ENCODE measurements at regions not wholly inside any gene's neighbourhood (a gene's known extent, or its start where the extent isn't known, plus 50 kb on each side); places are given as distances from the start of the nearest gene placed in this dataset.

DNA sequence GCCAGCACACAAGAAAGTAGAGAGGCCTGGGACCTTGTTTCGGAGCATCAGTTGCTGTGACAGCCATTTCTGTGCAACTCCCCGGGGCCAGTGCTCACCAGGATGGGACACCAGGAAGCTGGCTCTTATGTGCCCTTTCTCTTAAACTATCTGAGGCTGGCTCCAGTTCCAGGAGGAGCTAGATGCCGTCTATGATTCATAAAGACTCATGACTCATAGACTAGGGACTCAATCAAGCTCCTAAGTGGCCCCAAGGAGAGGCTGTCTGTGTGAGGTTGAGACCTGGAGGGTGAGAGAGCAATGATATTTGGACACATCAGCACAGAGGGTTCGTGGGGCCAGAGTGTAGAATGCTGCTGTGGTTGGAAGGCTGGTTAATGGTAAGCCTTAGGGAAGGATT lies 580.1 kb downstream of the CCSER2 start:
- Histone ChIP-seq H3K4me1 (ENCODE audit: control insufficient read depth, insufficient read depth, low read length) (no peaks in the 10 kb centered on the region), H3K27me3 (ENCODE audit: control insufficient read depth, insufficient read depth, low read length) (no peaks in the 10 kb centered on the region), H3K4me3 (ENCODE audit: low read length) (no peak overlapping the region), H3K36me3 (ENCODE audit: control insufficient read depth, insufficient read depth, low read length) (no peaks in the 10 kb centered on the region), H3K9me3 (ENCODE audit: control insufficient read depth, low read depth, low read length) (no peaks in the 10 kb centered on the region), H3K27ac (ENCODE audit: low read length) (no peak overlapping the region)
- no CpG with 5 or more reads among the region's 4 CpGs for WGBS (ENCODE audit: insufficient coverage, low lambda C conversion rate)
- DNase-seq = no peak

GRCh38 chr10:84921701-84922100 lies 593.3 kb downstream of the CCSER2 start:
- DNase-seq = no peak
- no peaks in the 10 kb centered on the region for H3K9me3 ChIP-seq (ENCODE audit: control insufficient read depth, low read depth, low read length)
- H3K4me3 ChIP-seq (ENCODE audit: low read length) = no peak overlapping the region
- H3K36me3 ChIP-seq (ENCODE audit: control insufficient read depth, insufficient read depth, low read length) = no peaks in the 10 kb centered on the region
- H3K27ac ChIP-seq (ENCODE audit: low read length) = no peak overlapping the region
- no CpG with 5 or more reads among the region's 1 CpG for WGBS (ENCODE audit: insufficient coverage, low lambda C conversion rate)
- no peaks in the 10 kb centered on the region for H3K4me1 ChIP-seq (ENCODE audit: control insufficient read depth, insufficient read depth, low read length)
- H3K27me3 ChIP-seq (ENCODE audit: control insufficient read depth, insufficient read depth, low read length) = no peaks in the 10 kb centered on the region

GRCh38 chr10:84924131-84924530 lies 595.7 kb downstream of the CCSER2 start:
- no peak for DNase-seq
- Histone ChIP-seq H3K9me3 (ENCODE audit: control insufficient read depth, low read depth, low read length) (no peaks in the 10 kb centered on the region), H3K4me1 (ENCODE audit: control insufficient read depth, insufficient read depth, low read length) (no peaks in the 10 kb centered on the region), H3K36me3 (ENCODE audit: control insufficient read depth, insufficient read depth, low read length) (no peaks in the 10 kb centered on the region), H3K27ac (ENCODE audit: low read length) (no peak overlapping the region), H3K27me3 (ENCODE audit: control insufficient read depth, insufficient read depth, low read length) (no peaks in the 10 kb centered on the region), H3K4me3 (ENCODE audit: low read length) (no peak overlapping the region)
- 95% methylated on average over 2 of the region's 2 CpGs for WGBS (ENCODE audit: insufficient coverage, low lambda C conversion rate)

DNA sequence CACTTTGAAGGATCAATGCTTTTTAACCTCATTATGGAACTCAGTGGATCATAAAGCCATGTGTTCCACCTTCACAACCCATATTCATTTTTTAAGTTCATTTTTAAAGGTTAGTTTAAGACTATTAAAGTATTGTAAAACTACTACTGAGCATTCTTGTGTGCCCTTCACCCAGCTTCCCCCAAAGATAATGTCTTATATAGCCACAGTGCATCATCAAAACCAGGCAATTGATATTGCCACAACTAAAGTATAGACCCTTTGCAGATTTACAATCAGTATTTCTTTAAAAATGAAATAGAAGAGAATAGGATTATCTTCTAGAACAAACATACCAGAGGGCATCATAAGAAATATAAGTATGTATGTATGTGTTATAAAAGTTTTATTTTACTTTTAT lies 597.1 kb downstream of the CCSER2 start:
- DNase-seq = no peak
- no peaks in the 10 kb centered on the region for H3K9me3 ChIP-seq (ENCODE audit: control insufficient read depth, low read depth, low read length)
- H3K27ac ChIP-seq (ENCODE audit: low read length) = no peak overlapping the region
- no peaks in the 10 kb centered on the region for H3K27me3 ChIP-seq (ENCODE audit: control insufficient read depth, insufficient read depth, low read length)
- no peaks in the 10 kb centered on the region for H3K36me3 ChIP-seq (ENCODE audit: control insufficient read depth, insufficient read depth, low read length)
- H3K4me1 ChIP-seq (ENCODE audit: control insufficient read depth, insufficient read depth, low read length) = no peaks in the 10 kb centered on the region
- no peak overlapping the region for H3K4me3 ChIP-seq (ENCODE audit: low read length)

- Histone ChIP-seq H3K4me3 (ENCODE audit: low read length) (no peak overlapping the region), H3K4me1 (ENCODE audit: control insufficient read depth, insufficient read depth, low read length) (no peaks in the 10 kb centered on the region), H3K9me3 (ENCODE audit: control insufficient read depth, low read depth, low read length) (no peaks in the 10 kb centered on the region), H3K27ac (ENCODE audit: low read length) (no peak overlapping the region), H3K27me3 (ENCODE audit: control insufficient read depth, insufficient read depth, low read length) (no peaks in the 10 kb centered on the region), H3K36me3 (ENCODE audit: control insufficient read depth, insufficient read depth, low read length) (no peaks in the 10 kb centered on the region)
- no peak for DNase-seq
- no CpG with 5 or more reads among the region's 7 CpGs for WGBS (ENCODE audit: insufficient coverage, low lambda C conversion rate)
Observed at GRCh38 chr10:84933402-84933801, 605.0 kb downstream of the CCSER2 start.

DNA sequence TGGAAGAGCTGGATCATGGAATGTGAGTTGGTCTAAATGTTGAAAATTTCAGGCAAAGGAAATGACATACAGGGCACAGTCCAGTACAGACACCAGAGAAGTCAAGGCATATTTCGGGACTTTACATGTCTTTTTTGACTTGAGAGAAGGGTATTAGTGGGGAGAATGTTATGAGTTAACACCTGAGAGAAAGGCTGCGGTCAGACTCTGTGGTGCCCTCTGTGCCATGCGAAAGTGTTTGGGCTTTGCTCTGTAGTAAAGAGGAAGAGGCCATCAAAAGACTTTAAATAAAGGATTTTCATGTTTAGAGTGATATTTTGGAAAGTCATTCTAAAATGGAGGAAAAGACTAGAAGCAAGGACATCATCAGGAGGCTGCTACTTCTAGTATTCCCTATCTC lies 607.4 kb downstream of the CCSER2 start:
- H3K4me3 ChIP-seq (ENCODE audit: low read length) = no peak overlapping the region
- H3K27me3 ChIP-seq (ENCODE audit: control insufficient read depth, insufficient read depth, low read length) = no peaks in the 10 kb centered on the region
- H3K4me1 ChIP-seq (ENCODE audit: control insufficient read depth, insufficient read depth, low read length) = no peaks in the 10 kb centered on the region
- WGBS (ENCODE audit: insufficient coverage, low lambda C conversion rate) = 80% methylated on average over 1 of the region's 3 CpGs
- DNase-seq = no peak
- H3K27ac ChIP-seq (ENCODE audit: low read length) = no peak overlapping the region
- H3K9me3 ChIP-seq (ENCODE audit: control insufficient read depth, low read depth, low read length) = no peaks in the 10 kb centered on the region
- H3K36me3 ChIP-seq (ENCODE audit: control insufficient read depth, insufficient read depth, low read length) = no peaks in the 10 kb centered on the region

DNA sequence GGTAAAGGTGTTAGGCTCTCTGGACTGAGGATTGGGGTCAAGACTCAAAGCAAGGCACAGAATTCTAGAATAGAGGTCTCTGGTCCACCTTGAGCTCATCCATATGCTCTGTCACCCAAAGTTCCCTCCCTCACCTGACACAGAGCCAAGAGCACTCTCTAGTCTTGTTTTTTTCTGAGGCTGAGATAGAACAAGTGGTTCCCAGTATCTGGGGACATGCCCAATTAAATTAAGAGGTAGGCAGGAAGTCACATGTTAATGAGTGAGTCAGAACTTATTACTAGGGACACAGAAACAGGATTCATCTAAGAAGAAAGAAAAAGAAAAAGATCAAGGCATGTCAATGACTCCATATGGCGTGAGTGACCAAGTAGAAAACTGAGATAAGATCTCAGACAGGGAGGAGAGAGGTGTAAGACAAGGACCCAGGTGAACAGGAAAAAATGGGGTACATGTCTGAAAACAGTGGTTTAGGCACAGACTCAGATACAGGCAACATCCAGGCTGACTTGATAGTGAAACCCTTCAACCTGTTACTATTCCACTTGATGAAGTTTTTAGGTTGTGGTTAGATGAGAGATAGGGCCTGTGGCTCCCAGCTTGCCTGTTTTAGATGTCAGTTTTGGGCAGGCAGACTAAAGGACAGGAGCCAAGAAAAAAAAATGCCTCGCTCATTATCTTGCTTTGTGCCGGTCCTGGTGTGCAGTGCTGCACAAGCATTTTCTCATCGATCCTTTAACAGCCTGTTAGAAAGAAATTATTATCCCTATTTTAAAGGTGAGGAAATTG lies 609.9 kb downstream of the CCSER2 start:
- H3K9me3 ChIP-seq (ENCODE audit: control insufficient read depth, low read depth, low read length) = no peaks in the 10 kb centered on the region
- H3K4me1 ChIP-seq (ENCODE audit: control insufficient read depth, insufficient read depth, low read length) = no peaks in the 10 kb centered on the region
- H3K27me3 ChIP-seq (ENCODE audit: control insufficient read depth, insufficient read depth, low read length) = no peaks in the 10 kb centered on the region
- H3K27ac ChIP-seq (ENCODE audit: low read length) = no peak overlapping the region
- DNase-seq = no peak
- H3K4me3 ChIP-seq (ENCODE audit: low read length) = no peak overlapping the region
- H3K36me3 ChIP-seq (ENCODE audit: control insufficient read depth, insufficient read depth, low read length) = no peaks in the 10 kb centered on the region
- 100% methylated on average over 1 of the region's 4 CpGs for WGBS (ENCODE audit: insufficient coverage, low lambda C conversion rate)

GRCh38 chr10:84943541-84943940 lies 615.2 kb downstream of the CCSER2 start:
- Histone ChIP-seq H3K4me1 (ENCODE audit: control insufficient read depth, insufficient read depth, low read length) (no peaks in the 10 kb centered on the region), H3K27ac (ENCODE audit: low read length) (no peak overlapping the region), H3K9me3 (ENCODE audit: control insufficient read depth, low read depth, low read length) (no peaks in the 10 kb centered on the region), H3K36me3 (ENCODE audit: control insufficient read depth, insufficient read depth, low read length) (no peaks in the 10 kb centered on the region), H3K27me3 (ENCODE audit: control insufficient read depth, insufficient read depth, low read length) (no peaks in the 10 kb centered on the region), H3K4me3 (ENCODE audit: low read length) (no peak overlapping the region)
- WGBS (ENCODE audit: insufficient coverage, low lambda C conversion rate) = no CpG with 5 or more reads among the region's 1 CpG
- no peak for DNase-seq

- H3K36me3 ChIP-seq (ENCODE audit: control insufficient read depth, insufficient read depth, low read length) = no peaks in the 10 kb centered on the region
- no peak overlapping the region for H3K4me3 ChIP-seq (ENCODE audit: low read length)
- DNase-seq = no peak
- H3K27me3 ChIP-seq (ENCODE audit: control insufficient read depth, insufficient read depth, low read length) = no peaks in the 10 kb centered on the region
- H3K4me1 ChIP-seq (ENCODE audit: control insufficient read depth, insufficient read depth, low read length) = no peaks in the 10 kb centered on the region
- H3K9me3 ChIP-seq (ENCODE audit: control insufficient read depth, low read depth, low read length) = no peaks in the 10 kb centered on the region
- H3K27ac ChIP-seq (ENCODE audit: low read length) = no peak overlapping the region
- no CpG with 5 or more reads among the region's 1 CpG for WGBS (ENCODE audit: insufficient coverage, low lambda C conversion rate)
Observed at GRCh38 chr10:84944187-84944586, 615.8 kb downstream of the CCSER2 start.

DNA sequence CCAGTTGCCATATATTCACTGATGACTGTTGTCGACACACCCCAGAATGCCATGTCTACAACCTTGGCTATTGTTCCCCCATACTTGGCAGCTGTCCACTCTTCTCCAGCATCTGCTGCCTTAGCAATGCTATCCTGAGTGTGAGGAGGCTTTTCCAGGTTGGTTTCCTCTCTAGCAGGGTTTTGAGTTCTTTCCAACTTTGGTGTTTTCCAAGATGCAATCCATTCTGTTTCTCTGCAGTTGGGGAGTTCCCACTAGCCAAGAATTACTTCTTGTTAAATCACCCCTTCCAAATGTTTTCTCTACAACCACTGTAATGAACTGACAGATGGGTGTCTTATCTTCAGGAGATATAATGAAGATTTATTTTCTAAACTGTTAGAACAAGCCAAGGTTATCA lies 617.4 kb downstream of the CCSER2 start:
- Histone ChIP-seq H3K27me3 (ENCODE audit: control insufficient read depth, insufficient read depth, low read length) (no peaks in the 10 kb centered on the region), H3K9me3 (ENCODE audit: control insufficient read depth, low read depth, low read length) (no peaks in the 10 kb centered on the region), H3K36me3 (ENCODE audit: control insufficient read depth, insufficient read depth, low read length) (no peaks in the 10 kb centered on the region), H3K27ac (ENCODE audit: low read length) (no peak overlapping the region), H3K4me1 (ENCODE audit: control insufficient read depth, insufficient read depth, low read length) (no peaks in the 10 kb centered on the region), H3K4me3 (ENCODE audit: low read length) (no peak overlapping the region)
- no CpG with 5 or more reads among the region's 1 CpG for WGBS (ENCODE audit: insufficient coverage, low lambda C conversion rate)
- DNase-seq = no peak

DNA sequence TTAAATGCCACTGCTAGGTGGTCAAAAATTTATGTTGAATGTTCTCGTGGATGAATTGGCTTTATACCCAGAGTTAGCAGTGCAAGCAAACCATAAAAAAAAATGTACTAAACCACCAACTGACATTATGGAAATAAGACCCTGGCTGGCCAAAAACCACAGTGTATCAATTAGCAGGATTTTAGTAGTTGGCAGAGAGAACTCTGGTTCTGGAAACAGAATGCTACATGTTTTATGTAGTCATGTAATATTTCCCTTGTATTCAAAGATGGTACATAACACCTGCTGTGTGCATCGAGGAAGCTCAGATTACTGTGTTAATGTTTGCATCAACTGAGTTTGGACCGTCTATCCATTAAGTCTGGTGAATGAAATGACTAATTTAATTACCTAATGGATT lies 618.5 kb downstream of the CCSER2 start:
- no peaks in the 10 kb centered on the region for H3K36me3 ChIP-seq (ENCODE audit: control insufficient read depth, insufficient read depth, low read length)
- no peaks in the 10 kb centered on the region for H3K4me1 ChIP-seq (ENCODE audit: control insufficient read depth, insufficient read depth, low read length)
- no CpG with 5 or more reads among the region's 3 CpGs for WGBS (ENCODE audit: insufficient coverage, low lambda C conversion rate)
- H3K27ac ChIP-seq (ENCODE audit: low read length) = no peak overlapping the region
- DNase-seq = no peak
- no peaks in the 10 kb centered on the region for H3K9me3 ChIP-seq (ENCODE audit: control insufficient read depth, low read depth, low read length)
- H3K27me3 ChIP-seq (ENCODE audit: control insufficient read depth, insufficient read depth, low read length) = no peaks in the 10 kb centered on the region
- H3K4me3 ChIP-seq (ENCODE audit: low read length) = no peak overlapping the region

Data from large intestine (tissue), 3 donors.